Endothelial cell of umbilical vein (primary cell): ENCODE measurements at regions not wholly inside any gene's neighbourhood (a gene's known extent, or its start where the extent isn't known, plus 50 kb on each side); places are given as distances from the start of the nearest gene placed in this dataset.
A peak's percentile ranks its signal among the peaks of the same experiment; 100 is the strongest.

ENCODE experiments used
- POLR2A ChIP-seq: IDR thresholded peaks from 2 replicates; pipeline ENCODE4 v1.6.1; 2012; ENCODE audit warnings: low read depth, mild to moderate bottlenecking, control low read depth, low read length
- POLR2AphosphoS5 ChIP-seq: IDR thresholded peaks from 2 replicates; pipeline ENCODE4 v1.6.1; 2012; ENCODE audit warnings: low read depth, mild to moderate bottlenecking, control low read depth, low read length, moderate library complexity; ENCODE audit not compliant: insufficient read depth
- TF ChIP-seq, protein P1 (sequence below), 2 donors: IDR thresholded peaks; 1 replicate in 1 of 2; 2 replicates in 1 of 2; pipeline ENCODE4 v1.5.1; 2011; ENCODE audit warnings: low read length in 2 of 2, mild to moderate bottlenecking in 2 of 2, moderate library complexity in 2 of 2, control low read depth in 1 of 2, inconsistent platforms in 1 of 2, low read depth in 1 of 2; ENCODE audit not compliant: insufficient read depth in 1 of 2; ENCODE audit errors: extremely low read depth in 1 of 2
- TF ChIP-seq, protein P2 (sequence below): IDR thresholded peaks from 2 replicates; pipeline ENCODE4 v1.6.1; 2011; ENCODE audit not compliant: insufficient read depth, insufficient read length

DNA sequence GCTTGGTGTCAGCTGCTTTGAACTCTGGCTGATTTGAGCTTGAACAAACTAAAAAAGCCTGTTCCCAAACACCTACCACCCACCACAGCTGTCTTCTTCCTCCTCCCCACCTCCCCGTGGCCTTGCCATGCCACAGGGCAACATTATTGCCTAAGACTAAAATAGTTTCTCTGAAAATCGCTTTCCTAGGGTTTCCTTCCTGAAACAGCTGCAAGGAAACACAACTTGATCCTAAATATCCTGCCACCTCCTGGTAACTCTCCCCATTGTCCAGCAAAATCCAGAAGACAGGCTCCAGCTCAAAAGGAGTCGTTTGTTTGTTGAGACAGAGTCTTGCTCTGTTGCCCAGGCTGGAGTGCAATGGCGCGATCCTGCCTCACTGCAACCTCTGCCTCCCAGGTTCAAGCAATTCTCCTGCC, 193.9 kb upstream of the TPM1 start:
- TF ChIP-seq, protein P1, sequence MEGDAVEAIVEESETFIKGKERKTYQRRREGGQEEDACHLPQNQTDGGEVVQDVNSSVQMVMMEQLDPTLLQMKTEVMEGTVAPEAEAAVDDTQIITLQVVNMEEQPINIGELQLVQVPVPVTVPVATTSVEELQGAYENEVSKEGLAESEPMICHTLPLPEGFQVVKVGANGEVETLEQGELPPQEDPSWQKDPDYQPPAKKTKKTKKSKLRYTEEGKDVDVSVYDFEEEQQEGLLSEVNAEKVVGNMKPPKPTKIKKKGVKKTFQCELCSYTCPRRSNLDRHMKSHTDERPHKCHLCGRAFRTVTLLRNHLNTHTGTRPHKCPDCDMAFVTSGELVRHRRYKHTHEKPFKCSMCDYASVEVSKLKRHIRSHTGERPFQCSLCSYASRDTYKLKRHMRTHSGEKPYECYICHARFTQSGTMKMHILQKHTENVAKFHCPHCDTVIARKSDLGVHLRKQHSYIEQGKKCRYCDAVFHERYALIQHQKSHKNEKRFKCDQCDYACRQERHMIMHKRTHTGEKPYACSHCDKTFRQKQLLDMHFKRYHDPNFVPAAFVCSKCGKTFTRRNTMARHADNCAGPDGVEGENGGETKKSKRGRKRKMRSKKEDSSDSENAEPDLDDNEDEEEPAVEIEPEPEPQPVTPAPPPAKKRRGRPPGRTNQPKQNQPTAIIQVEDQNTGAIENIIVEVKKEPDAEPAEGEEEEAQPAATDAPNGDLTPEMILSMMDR (IDR thresholded peaks at IDR 0.05; ENCODE audit: extremely low read depth in 1 of 2, insufficient read depth in 1 of 2, low read depth in 1 of 2, low read length in 2 of 2): peak in 1 of 2 donors; percentile 18
- TF ChIP-seq, protein P2, sequence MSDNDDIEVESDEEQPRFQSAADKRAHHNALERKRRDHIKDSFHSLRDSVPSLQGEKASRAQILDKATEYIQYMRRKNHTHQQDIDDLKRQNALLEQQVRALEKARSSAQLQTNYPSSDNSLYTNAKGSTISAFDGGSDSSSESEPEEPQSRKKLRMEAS: no peak
- no peak for TF ChIP-seq POLR2A
- TF ChIP-seq POLR2AphosphoS5: no peak
